HG03520 (cell line): ENCODE measurements at regions not wholly inside any gene's neighbourhood (a gene's known extent, or its start where the extent isn't known, plus 50 kb on each side); places are given as distances from the start of the nearest gene placed in this dataset.
"Not testable (repeated sequence)": the region's sequence is repeated elsewhere in the genome, so short reads cannot be mapped to it uniquely, and the experiment has no call there.

Source experiments
- ATAC-seq: cut with Tn5 transposase; IDR thresholded peaks from one replicate; pipeline ENCODE4 v1.9.1; 2021; ENCODE audit warnings: mild to moderate bottlenecking, moderate library complexity; ENCODE audit not compliant: unreplicated experiment

- no peak for ATAC-seq
Measured at GRCh38 chr2:160721089-160722040, 227.8 kb upstream of the RBMS1 start.

- ATAC-seq = no peak
Measured at GRCh38 chr2:160726046-160726445, 232.4 kb upstream of the RBMS1 start.

DNA sequence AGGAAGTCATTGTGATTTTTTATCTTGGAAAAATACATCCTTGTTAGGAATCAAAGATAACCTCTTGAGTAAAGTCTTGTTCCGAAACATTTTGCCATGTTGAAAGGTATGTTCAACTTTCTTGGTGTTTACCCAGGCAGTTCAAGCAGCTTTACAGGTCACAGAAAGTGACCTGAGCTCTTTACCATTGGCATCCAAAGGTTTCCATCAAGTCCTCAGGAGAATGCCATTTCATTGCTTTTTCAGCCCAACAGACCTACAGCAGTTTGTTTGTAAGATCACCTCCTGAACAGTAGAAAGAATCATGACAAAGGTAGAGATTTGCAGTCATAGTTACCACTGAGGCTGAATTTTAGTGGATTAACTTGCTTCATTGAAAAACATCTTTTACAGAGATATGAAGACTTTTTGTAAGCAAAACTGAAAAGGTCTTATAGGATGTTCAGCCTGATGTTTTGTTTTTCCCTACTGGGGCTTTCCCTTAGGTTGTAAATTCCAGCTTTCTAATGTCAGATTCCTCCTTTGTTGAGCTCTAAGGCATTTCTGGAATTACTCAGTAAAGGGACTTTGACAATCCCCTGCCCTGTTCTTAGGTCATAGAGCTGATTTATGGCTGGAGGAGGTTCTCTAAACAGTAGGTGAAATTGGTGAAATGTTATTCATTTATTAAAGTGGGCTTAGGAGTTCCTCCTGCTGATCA lies 236.8 kb upstream of the RBMS1 start:
- no peak for ATAC-seq

DNA sequence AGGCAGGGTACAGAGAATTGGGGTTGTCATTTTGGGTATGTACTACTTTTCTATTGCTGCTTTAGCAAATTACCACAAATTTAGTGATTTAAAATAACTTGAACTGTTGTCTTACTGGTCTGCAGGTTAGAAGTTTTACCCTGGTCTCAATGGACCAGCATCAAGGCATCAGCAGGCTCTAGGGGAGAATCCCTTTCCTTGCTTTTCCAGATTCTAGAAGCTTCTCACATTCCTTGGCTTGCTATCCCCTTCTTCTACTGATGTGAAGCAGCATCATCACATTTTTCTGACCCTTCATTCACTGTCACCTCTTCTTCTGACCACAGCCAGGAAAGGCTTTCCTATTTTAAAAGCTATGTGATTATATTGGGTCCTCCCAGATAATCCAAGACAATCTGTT lies 237.8 kb upstream of the RBMS1 start:
- ATAC-seq = no peak

- no peak for ATAC-seq
Measured at GRCh38 chr2:160731856-160732255, 238.2 kb upstream of the RBMS1 start.

DNA sequence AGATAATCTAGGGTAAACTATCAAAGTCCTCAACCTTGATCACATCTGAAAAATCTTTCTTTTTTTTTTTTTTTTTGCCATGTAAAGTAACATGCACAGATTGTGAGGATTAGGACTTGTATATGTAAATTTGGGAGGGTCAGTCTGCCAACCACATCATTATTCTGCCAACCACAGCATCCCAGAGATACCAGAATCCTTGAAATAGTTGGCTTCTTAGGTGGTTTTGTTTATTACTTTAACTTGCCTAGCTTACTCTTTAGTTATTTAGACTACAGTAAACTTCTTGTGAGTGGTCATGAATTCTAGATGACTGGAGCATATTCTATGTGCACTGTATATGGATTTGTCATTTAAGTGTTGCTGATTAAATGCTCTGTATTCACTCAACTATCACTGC lies 242.1 kb upstream of the RBMS1 start:
- ATAC-seq = no peak

GRCh38 chr2:160736148-160737028 lies 242.8 kb upstream of the RBMS1 start:
- no peak for ATAC-seq

DNA sequence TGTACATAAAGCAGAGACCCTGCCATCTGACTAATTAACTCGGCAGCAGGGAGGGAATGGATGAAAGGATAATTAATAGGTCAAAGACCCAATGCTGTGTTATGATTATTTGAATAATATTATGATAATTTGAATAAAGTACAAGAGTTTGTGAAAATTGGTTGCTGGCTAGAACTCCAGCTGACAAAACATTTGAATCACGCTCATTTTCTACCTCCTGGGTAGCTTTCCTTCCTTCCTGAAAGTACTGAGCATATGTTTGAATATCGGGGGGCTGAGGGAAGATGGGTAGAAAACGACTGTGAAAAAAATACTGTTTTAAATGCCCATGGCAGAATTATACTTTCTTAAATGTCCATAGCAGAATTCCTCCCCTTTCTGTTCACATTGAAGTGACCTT lies 243.6 kb upstream of the RBMS1 start:
- no peak for ATAC-seq

GRCh38 chr2:160741271-160741670 lies 247.7 kb upstream of the RBMS1 start:
- no peak for ATAC-seq

- no peak for ATAC-seq
Measured at GRCh38 chr2:160741815-160742214, 248.2 kb upstream of the RBMS1 start.

DNA sequence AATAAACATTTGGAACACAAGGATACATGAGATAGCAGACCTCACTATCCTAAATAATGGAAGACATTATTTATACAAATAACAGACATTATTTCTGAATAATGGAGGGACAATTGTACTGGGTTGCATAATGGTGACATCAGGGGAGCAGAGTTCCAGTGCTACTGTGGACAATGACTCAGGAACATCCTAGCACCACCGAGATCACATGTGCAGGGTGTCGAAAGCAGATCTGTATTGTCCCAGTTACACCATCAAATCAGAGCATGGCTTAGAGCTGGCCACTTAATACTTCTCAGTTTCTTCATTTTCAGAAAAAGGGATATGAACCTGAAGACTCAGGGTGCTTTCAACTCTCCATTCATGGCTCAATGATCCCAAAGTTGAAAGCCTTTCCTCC lies 249.1 kb upstream of the RBMS1 start:
- ATAC-seq = no peak

DNA sequence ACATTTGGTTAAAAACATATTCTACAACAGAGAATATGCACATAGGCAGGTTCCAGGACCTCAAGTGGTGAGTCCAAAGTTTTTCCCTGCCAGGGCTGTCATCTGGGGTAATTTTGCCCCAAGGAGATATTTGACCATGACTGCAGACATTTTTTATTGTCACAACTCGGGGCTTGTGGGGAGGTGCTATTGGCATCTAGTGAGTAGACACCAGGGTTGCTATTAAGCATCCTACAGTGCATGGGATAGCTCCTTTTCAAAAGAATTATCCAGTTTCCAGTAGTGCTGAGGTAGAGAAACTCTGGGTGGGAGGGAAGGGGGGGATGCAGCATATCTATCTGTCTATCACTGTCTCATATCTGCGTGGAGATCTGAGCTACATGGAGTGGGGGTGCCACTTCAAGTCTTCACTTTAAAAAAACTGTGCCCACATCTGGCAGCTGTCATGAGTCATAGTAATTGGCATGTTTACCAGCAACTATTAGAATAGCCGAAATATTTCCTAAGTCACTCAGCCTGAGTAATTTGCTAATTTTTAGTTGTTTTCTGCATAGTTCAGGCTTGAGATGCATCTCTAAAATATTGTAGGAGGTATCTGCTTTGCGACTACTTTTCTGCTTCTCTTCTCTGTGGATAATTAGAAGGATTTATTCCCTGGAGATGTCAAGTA lies 254.0 kb upstream of the RBMS1 start:
- no peak for ATAC-seq

GRCh38 chr2:160751021-160751420 lies 257.4 kb upstream of the RBMS1 start:
- ATAC-seq = no peak

DNA sequence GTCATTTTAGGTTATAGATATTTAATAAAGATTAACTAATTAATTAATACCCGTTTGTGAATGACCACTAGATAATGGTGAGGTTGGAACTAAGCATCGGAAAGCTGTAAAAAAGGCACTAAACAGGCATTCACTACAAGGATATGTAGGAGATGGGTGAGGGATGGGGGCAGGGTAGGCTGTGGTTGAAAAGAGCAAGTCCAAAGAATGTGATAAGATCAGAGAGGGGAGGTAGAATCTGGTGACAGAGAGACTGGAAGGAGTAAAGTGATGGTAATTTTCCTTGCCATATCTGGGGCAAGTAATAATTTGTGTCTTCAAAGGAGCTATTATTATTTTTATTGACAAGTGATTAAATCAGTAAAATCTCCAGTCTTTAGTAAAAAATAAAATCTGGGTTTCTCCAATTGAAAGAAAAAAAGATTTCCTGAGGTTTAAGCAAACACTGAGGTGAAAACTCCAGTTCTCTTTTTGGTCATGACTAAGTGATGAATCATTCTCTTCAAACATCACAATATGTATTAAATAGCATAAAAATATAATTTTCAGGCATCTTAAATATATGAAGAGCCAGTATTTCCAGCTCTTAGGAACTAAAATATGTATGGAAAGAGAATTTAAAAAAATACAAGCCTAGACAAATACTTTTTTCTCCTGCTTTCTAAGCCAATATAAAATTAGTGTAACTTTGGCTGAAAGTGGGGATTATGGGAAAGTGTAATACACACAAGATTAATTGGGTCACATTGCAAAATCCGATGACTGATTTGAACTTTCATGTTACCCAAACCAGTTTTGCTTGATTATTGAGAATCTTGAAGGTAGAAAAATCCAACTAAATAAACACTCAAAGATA lies 259.1 kb upstream of the RBMS1 start:
- ATAC-seq = no peak

GRCh38 chr2:160753331-160753654 lies 259.7 kb upstream of the RBMS1 start:
- ATAC-seq = no peak

DNA sequence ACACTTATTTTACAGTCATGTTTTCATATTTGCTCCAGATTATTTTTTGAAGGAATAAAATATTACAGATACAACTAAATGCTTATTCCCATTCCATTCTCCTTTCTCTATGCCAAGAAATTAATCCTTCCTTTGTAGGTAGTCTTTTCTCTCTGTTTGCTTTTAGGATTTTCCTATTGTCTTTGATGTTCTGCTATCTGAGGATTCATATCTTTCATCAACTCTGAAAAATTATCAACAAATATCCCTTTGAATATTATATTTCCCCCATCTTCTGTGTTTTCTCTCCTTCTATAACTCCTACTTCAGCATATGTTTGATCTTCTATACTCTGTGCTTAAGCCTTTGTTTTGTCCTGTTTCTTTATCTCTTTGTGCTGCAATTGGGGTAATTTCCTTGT lies 260.4 kb upstream of the RBMS1 start:
- no peak for ATAC-seq

DNA sequence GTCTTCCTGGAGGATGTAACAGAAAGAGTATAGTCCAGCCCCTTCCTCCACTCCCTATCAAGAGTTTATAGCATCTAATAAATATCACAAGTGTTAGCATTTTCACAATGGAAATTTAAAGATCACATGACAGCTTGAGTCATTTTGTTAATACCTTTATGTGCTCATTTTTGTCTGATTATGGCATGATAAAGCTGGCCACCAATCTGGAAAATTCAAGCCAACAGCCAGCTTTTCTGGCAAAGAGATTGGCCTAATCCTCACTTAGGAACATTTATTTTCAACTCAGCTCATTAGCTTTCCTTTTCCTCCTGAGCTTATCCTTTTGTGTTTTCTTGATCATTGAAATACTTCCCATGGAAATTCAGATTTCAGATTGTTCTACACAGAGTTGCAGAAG lies 262.9 kb upstream of the RBMS1 start:
- no peak for ATAC-seq

- not testable (repeated sequence) for ATAC-seq
Measured at GRCh38 chr2:160762493-160763128, 269.0 kb upstream of the RBMS1 start.

DNA sequence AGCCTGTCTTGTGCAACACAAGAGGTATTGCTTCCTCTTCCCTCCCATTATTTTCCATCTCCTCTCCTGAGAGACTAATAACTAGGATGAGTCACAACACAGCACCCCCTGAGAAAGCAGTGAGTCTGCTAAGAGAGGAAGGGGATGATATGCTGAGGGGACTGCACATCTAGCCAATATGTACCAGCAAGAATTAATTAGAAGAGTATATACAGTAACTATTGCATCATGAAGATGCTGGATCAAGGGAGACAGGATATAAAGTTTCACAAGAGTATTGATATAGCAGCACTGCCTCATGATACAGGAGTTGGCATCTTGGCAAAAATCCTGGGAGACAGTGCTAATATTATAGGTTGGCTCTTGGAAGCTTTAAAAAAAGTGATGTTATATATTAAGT lies 289.9 kb upstream of the RBMS1 start:
- ATAC-seq = no peak
